ENCODE measurements at regions not wholly inside any gene's neighbourhood (a gene's known extent, or its start where the extent isn't known, plus 50 kb on each side); places are given as distances from the start of the nearest gene placed in this dataset.

GRCh38 chr14:101368629-101369028 is 192.7 kb upstream of the DIO3 start:
- DNase-seq: no peak
- Histone ChIP-seq H3K27me3 (ENCODE audit: control insufficient read depth, insufficient read depth, low read length) (peaks cover 17% of the 10 kb centered on the region), H2BK20ac (ENCODE audit: low read depth, low read length) (no peak overlapping the region), H2BK120ac (ENCODE audit: low read depth, low read length) (no peak overlapping the region), H2AFZ (replicated peaks; ENCODE audit: low read length, poor library complexity) (no peak overlapping the region), H4K8ac (ENCODE audit: low read depth in 2 of 2, low read length in 2 of 2) (no peak overlapping the region), H2AK9ac (replicated peaks; ENCODE audit: low read depth, low read length, poor library complexity) (no peak overlapping the region), H2BK5ac (ENCODE audit: low read depth, low read length, poor library complexity, severe bottlenecking) (no peak overlapping the region), H4K91ac (ENCODE audit: insufficient read depth, low read depth, low read length) (no peak overlapping the region), H3K79me1 (ENCODE audit: low read depth in 1 of 2, low read length in 2 of 2) (no peaks in the 10 kb centered on the region), H3K9ac (ENCODE audit: low read depth, low read length) (no peak overlapping the region), H3K4me2 (ENCODE audit: low read depth, low read length) (no peak overlapping the region), H3K4me1 (ENCODE audit: control insufficient read depth, insufficient read depth, low read length) (no peaks in the 10 kb centered on the region), H3K4me3 (ENCODE audit: insufficient read depth, low read depth, low read length) (no peak overlapping the region), H3K18ac (ENCODE audit: low read depth, low read length) (no peak overlapping the region), H4K20me1 (ENCODE audit: insufficient read depth, low read length) (no peaks in the 10 kb centered on the region), H3K4ac (ENCODE audit: low read depth, low read length) (no peak overlapping the region), H3K36me3 (ENCODE audit: control insufficient read depth, insufficient read depth, low read length) (no peaks in the 10 kb centered on the region), H3K14ac (replicated peaks; ENCODE audit: low read depth, low read length) (no peak overlapping the region), H3K56ac (ENCODE audit: extremely low read depth, insufficient read depth, low read length) (no peak overlapping the region), H3K23ac (ENCODE audit: low read depth, low read length) (no peak overlapping the region), H2BK15ac (ENCODE audit: low read depth, low read length) (no peak overlapping the region), H4K5ac (ENCODE audit: low read depth, low read length) (no peak overlapping the region), H2AK5ac (ENCODE audit: low read depth, low read length) (no peak overlapping the region), H3K9me3 (ENCODE audit: control insufficient read depth, insufficient read depth, low read length) (peaks cover 6% of the 10 kb centered on the region), H3K27ac (ENCODE audit: insufficient read depth, low read length) (no peak overlapping the region), H3K9me1 (ENCODE audit: insufficient read depth, low read length) (no peaks in the 10 kb centered on the region)
- TF ChIP-seq RFX5 (IDR thresholded peaks at IDR 0.05; ENCODE audit: low read depth, low read length) (no peak), MXI1 (IDR thresholded peaks at IDR 0.05; ENCODE audit: borderline replicate concordance, low read depth, low read length) (no peak), RAD21 (IDR thresholded peaks at IDR 0.05; ENCODE audit: low read length) (no peak), FOS (IDR thresholded peaks at IDR 0.05; ENCODE audit: low read depth, low read length) (no peak), CHD1 (IDR thresholded peaks at IDR 0.05; ENCODE audit: low read depth, low read length) (no peak), USF2 (IDR thresholded peaks at IDR 0.05; ENCODE audit: low read depth, low read length) (no peak), POLR2A (IDR thresholded peaks at IDR 0.05; ENCODE audit: low read depth, low read length) (no peak), MAZ (IDR thresholded peaks at IDR 0.05; ENCODE audit: borderline replicate concordance, low read depth, low read length) (no peak), RCOR1 (IDR thresholded peaks at IDR 0.05; ENCODE audit: insufficient replicate concordance, low read length) (no peak), CTCF (conservative IDR thresholded peaks at IDR 0.05; ENCODE audit: low read depth, low read length) (no peak)
- ChIA-PET CTCF (no interaction called here), POLR2A (ENCODE audit: unreplicated experiment) (no interaction called here)
- intact Hi-C loops (cut with micrococcal nuclease) (no loop called here), in situ Hi-C loops (cut with MboI; ENCODE audit: low sequenced_read_pairs) (no loop called here), dilution Hi-C loops (cut with HindIII; ENCODE audit: low sequenced_read_pairs, unreplicated experiment) (no loop called here)
- ATAC-seq (ENCODE audit: low read depth): no peak
- no CpG with 5 or more reads among the region's 6 CpGs for WGBS, 2 experiments (ENCODE audit: extremely low coverage in 2 of 2, insufficient read length in 1 of 2)
- BruUV-seq (replicated peaks): no TSS peak
